ENCODE measurements at regions not wholly inside any gene's neighbourhood (a gene's known extent, or its start where the extent isn't known, plus 50 kb on each side); places are given as distances from the start of the nearest gene placed in this dataset.

DNA sequence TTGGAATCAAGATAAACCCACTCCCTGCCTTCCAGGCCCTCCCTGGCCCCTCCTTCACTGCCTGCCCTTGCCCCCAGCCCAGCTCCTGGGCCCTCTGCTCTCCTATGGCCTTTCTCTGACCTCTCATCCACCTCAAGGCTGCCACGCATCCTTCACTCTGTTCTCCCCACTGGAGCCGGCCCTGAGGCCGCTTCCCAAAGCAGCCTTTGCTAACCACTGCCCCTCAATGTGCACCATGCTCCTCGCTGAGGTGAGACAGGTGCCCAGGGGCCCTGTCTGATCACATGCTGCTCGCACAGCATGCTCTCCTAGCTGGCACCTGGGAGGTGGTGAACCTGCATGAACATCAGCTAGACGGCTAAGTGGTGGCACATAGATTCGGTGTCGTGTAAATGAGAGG, 138.5 kb upstream of the RET start:
- no peak overlapping the region for H2BK120ac ChIP-seq (ENCODE audit: low read depth, low read length, poor library complexity, severe bottlenecking)
- no peak overlapping the region for H2BK20ac ChIP-seq (ENCODE audit: low read depth, low read length, poor library complexity, severe bottlenecking)
- H2AK5ac ChIP-seq (ENCODE audit: insufficient read length, low read length) = no peak overlapping the region
- peaks cover 5 to 6% of the 10 kb centered on the region in 2 experiments; a peak in 3 of 4 replicates for H3K4me1 Mint-ChIP-seq
- H3K36me3 Mint-ChIP-seq (ENCODE audit: insufficient read depth in 1 of 3, low read depth in 3 of 3) = no peaks in the 10 kb centered on the region; a peak in 1 of 7 replicates
- H2AFZ ChIP-seq (ENCODE audit: low read length) = no peak overlapping the region
- H3T11ph ChIP-seq (ENCODE audit: low read length) = no peak overlapping the region
- no peak overlapping the region for H2BK15ac ChIP-seq (ENCODE audit: low read depth, low read length)
- H3K4me2 ChIP-seq (ENCODE audit: insufficient read depth, insufficient read length, low read length) = no peak overlapping the region
- H3K27me3 Mint-ChIP-seq (ENCODE audit: low read depth) = peaks cover 35% of the 10 kb centered on the region
- TF ChIP-seq, protein P1, sequence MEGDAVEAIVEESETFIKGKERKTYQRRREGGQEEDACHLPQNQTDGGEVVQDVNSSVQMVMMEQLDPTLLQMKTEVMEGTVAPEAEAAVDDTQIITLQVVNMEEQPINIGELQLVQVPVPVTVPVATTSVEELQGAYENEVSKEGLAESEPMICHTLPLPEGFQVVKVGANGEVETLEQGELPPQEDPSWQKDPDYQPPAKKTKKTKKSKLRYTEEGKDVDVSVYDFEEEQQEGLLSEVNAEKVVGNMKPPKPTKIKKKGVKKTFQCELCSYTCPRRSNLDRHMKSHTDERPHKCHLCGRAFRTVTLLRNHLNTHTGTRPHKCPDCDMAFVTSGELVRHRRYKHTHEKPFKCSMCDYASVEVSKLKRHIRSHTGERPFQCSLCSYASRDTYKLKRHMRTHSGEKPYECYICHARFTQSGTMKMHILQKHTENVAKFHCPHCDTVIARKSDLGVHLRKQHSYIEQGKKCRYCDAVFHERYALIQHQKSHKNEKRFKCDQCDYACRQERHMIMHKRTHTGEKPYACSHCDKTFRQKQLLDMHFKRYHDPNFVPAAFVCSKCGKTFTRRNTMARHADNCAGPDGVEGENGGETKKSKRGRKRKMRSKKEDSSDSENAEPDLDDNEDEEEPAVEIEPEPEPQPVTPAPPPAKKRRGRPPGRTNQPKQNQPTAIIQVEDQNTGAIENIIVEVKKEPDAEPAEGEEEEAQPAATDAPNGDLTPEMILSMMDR (conservative IDR thresholded peaks at IDR 0.05) = no peak
- no peaks in the 10 kb centered on the region; the same call in 1 of the 2 replicates for H3K27me3 ChIP-seq (ENCODE audit: insufficient read depth, low read length)
- H3K9ac ChIP-seq (ENCODE audit: extremely low read depth, insufficient read length, low read length) = no peak overlapping the region
- H4K5ac ChIP-seq (ENCODE audit: insufficient read length, low read depth, low read length) = no peak overlapping the region
- H3K27ac ChIP-seq (ENCODE audit: insufficient read length, low read depth, low read length) = no peak overlapping the region
- DNase-seq = no peak
- no peak overlapping the region for H3K4ac ChIP-seq (ENCODE audit: low read depth, low read length)
- H3K56ac ChIP-seq (ENCODE audit: insufficient read length, low read depth, low read length) = no peak overlapping the region
- peaks cover 4% of the 10 kb centered on the region for H3K23me2 ChIP-seq (ENCODE audit: insufficient read length, low read depth, low read length, poor library complexity, severe bottlenecking)
- H4K91ac ChIP-seq (ENCODE audit: insufficient read length, low read depth, low read length) = no peak overlapping the region
- H3K9me3 Mint-ChIP-seq = peaks cover 0 to 2% of the 10 kb centered on the region in 2 experiments; a peak in 2 of 5 replicates
- H3K4me1 ChIP-seq (ENCODE audit: insufficient read depth, low read length) = no peaks in the 10 kb centered on the region
- H3K27ac Mint-ChIP-seq = no peak overlapping the region; a peak in 1 of 7 replicates
- no peaks in the 10 kb centered on the region for H4K20me1 ChIP-seq (ENCODE audit: control insufficient read depth, insufficient read depth, insufficient read length)
- H3K18ac ChIP-seq (ENCODE audit: insufficient read length, low read depth, low read length) = no peak overlapping the region
- H3K9me3 ChIP-seq (ENCODE audit: control insufficient read depth, low read depth, low read length) = no peaks in the 10 kb centered on the region
- no peak overlapping the region for H3K14ac ChIP-seq (ENCODE audit: insufficient read depth, low read length)
- H4K8ac ChIP-seq (replicated peaks; ENCODE audit: insufficient read length, low read depth, low read length) = no peak overlapping the region
- H3K4me3 Mint-ChIP-seq = no peak overlapping the region
- peak overlapping the region; percentile 63 for H3K23ac ChIP-seq (ENCODE audit: insufficient read length, low read depth, low read length)
- no peaks in the 10 kb centered on the region for H3K79me2 ChIP-seq (ENCODE audit: insufficient read depth, low read length)
- H3K79me1 ChIP-seq (ENCODE audit: insufficient read depth, low read depth, low read length, poor library complexity, severe bottlenecking) = no peaks in the 10 kb centered on the region
- no peak overlapping the region for H2BK5ac ChIP-seq (ENCODE audit: insufficient read length, low read length)
- WGBS (ENCODE audit: extremely low coverage, insufficient read length, low lambda C conversion rate) = no CpG with 5 or more reads among the region's 8 CpGs
- H2BK12ac ChIP-seq (ENCODE audit: insufficient read length, low read depth, low read length) = no peak overlapping the region

All from H9 (cell line).